ENCODE measurements at regions not wholly inside any gene's neighbourhood (a gene's known extent, or its start where the extent isn't known, plus 50 kb on each side); places are given as distances from the start of the nearest gene placed in this dataset.

DNA sequence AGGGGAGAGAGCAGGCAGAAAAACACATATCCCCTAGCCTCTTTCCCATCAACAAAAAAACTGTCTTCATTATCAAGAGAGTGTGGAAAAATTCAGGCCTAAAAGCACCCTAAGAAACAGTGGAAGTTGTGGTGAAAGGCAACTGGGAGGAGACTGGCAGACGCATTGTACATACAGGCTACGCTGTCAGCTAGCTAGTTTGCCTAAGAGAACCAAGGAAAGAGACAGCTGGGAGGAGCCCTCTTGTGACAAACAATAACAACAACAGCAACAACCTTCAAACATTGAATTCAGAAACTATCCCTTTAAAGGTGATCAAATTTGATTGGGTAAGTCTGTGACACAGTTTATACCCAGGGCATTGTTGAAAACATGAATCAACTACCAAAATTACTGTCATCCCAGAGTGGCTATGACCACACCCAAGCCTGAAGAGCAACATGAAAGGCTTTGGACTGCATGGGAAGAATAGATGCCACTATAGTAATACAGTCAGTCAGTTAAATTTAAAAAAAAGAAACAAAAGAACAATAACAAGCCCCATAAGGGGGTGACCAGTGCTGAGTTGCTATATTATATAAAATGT is 88.9 kb upstream of the CRIM1 start:
- no peak for DNase-seq (ENCODE audit: low spot score)
- TF ChIP-seq, protein P1, sequence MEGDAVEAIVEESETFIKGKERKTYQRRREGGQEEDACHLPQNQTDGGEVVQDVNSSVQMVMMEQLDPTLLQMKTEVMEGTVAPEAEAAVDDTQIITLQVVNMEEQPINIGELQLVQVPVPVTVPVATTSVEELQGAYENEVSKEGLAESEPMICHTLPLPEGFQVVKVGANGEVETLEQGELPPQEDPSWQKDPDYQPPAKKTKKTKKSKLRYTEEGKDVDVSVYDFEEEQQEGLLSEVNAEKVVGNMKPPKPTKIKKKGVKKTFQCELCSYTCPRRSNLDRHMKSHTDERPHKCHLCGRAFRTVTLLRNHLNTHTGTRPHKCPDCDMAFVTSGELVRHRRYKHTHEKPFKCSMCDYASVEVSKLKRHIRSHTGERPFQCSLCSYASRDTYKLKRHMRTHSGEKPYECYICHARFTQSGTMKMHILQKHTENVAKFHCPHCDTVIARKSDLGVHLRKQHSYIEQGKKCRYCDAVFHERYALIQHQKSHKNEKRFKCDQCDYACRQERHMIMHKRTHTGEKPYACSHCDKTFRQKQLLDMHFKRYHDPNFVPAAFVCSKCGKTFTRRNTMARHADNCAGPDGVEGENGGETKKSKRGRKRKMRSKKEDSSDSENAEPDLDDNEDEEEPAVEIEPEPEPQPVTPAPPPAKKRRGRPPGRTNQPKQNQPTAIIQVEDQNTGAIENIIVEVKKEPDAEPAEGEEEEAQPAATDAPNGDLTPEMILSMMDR (IDR thresholded peaks at IDR 0.05; ENCODE audit: extremely low read depth, missing control alignments), result no peak

GRCh38 chr2:36262581-36262980 is 93.0 kb upstream of the CRIM1 start:
- DNase-seq (ENCODE audit: low spot score), result no peak
- TF ChIP-seq, protein P1 (IDR thresholded peaks at IDR 0.05; ENCODE audit: extremely low read depth, missing control alignments), result no peak

DNA sequence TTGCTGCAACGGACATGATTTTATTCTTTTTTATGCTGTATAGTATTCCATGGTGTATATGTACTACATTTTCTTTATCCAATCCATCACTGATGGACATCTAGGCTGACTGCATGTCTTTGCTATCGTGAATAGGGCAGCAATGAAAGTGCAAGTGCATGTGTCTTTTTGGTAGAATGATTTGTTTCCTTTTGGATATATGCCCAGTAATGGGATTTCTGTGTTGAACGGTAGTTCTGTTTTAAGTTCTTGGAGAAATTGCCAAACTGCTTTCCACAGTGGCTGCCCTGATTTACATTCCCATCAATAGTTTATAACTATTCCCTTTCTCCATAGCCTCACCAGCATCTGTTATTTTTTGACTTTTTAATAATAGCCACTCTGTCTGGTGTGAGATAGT is 99.7 kb upstream of the CRIM1 start:
- no peak for DNase-seq (ENCODE audit: low spot score)
- TF ChIP-seq, protein P1 (IDR thresholded peaks at IDR 0.05; ENCODE audit: extremely low read depth, missing control alignments), result no peak

DNA sequence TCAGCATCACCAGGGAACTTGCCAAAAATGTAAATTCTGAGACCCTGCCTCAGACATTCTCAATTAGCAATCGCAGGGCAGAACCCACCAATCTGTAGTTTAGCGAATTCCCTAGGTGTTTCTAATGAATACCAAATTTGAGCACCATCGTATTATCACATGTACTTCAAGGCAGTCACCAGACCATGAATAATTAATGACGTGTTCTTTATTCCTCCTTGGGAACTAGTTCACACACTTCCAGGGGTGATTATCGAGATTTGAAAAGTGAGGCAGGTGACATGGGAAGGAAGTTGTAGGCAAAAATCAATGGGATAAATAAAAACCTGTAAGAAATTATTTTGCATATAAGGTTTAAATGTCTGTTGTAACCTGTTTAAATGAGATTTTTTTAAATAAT is 102.5 kb upstream of the CRIM1 start:
- TF ChIP-seq, protein P1 (IDR thresholded peaks at IDR 0.05; ENCODE audit: extremely low read depth, missing control alignments), result no peak

DNA sequence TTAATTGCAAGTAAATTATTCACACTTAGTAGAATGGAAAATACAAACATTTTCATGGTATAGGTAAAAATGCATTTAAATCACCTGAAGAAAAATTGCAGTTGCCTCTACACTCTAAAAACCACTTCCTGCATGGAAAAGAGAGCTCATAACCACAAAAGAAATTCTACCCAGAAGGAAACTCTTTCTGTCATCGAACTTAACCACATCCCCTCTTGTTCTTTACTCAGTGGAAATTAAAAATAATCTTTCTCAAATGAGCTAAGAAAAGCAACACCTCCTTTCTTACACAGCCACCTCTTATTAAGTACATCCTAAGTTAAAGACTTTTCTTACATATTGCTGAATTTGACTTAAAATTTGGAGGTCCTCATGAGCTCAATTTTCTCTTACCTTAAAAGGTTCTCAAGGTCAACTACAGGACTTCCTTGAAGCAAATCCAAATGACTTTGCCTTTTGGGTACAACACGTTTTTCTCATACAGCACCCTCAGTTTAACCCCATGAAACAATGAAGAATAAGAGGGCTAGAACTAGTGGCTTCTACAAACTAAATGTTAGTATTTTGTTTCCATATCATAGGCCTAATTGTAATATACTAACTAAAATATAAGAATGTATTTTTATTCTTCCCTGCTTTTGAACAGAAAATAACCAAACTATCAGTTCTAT is 109.1 kb upstream of the CRIM1 start:
- TF ChIP-seq, protein P1 (IDR thresholded peaks at IDR 0.05; ENCODE audit: extremely low read depth, missing control alignments), result no peak
- DNase-seq (ENCODE audit: low spot score), result peak; percentile 34

More for the DNA sequence above, 102.5 kb upstream of the CRIM1 start:
- no peak for DNase-seq (ENCODE audit: low spot score)

DNA sequence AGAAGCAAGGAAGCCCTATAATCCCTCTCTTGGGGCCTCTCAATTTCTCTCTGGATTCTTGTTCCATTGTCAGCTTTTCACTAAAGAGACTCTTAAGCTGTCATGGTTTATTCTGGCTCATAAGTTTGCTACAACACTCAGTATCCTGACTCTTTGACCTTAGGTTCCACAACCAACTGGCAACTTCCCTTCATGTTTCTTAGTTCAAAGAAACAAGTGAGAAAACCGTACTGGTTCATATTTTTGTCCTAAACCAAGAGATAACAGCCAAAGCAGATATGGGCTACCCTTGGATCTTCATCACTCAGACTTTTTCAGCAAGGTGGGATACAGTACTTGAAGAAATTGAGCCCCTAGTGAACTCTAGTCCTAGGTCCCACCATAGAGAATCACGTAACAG is 109.9 kb upstream of the CRIM1 start:
- no peak for DNase-seq (ENCODE audit: low spot score)
- TF ChIP-seq, protein P1 (IDR thresholded peaks at IDR 0.05; ENCODE audit: extremely low read depth, missing control alignments), result no peak

DNA sequence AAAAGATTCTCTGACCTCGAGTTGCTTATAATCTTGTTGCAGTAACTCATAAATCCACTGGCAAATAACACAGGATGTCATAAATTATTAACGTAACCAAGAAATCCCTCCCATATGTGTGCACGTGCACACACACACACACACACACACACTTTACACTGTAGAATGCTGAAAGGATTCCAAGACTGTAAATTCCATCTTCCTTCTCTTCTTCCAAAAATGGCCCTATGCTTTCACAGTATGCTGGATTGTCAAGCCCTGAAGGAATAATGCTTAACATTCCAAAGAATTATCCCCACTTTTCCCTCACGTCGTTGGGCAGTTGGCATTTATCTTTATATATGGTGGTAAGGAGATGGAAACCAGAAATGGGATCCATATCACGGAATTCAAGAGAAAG is 117.5 kb upstream of the CRIM1 start:
- TF ChIP-seq, protein P1 (IDR thresholded peaks at IDR 0.05; ENCODE audit: extremely low read depth, missing control alignments), result no peak
- DNase-seq (ENCODE audit: low spot score), result no peak
